OCI-LY3 (cell line): ENCODE measurements at regions not wholly inside any gene's neighbourhood (a gene's known extent, or its start where the extent isn't known, plus 50 kb on each side); places are given as distances from the start of the nearest gene placed in this dataset.

Experiments used
- CTCF ChIP-seq: fragments of 200-600, 300-600 bp; sonication (generic); IDR thresholded peaks from 2 replicates; pipeline ENCODE4 v1.5.1; 2014; ENCODE audit warnings: antibody characterized with exemption, low read length, low read depth
- EZH2phosphoT487 ChIP-seq: fragments of 200-600 bp; shearing (Covaris generic); IDR thresholded peaks from 2 replicates; pipeline ENCODE4 v1.6.1; 2018; ENCODE audit warnings: antibody characterized with exemption, mixed run types, low read depth

GRCh38 chr3:178960181-178960580 lies 111.4 kb downstream of the ZMAT3 start:
- TF ChIP-seq EZH2phosphoT487 (no peak), CTCF (no peak)
